ENCODE measurements at regions not wholly inside any gene's neighbourhood (a gene's known extent, or its start where the extent isn't known, plus 50 kb on each side); places are given as distances from the start of the nearest gene placed in this dataset.
"Not testable (repeated sequence)": the region's sequence is repeated elsewhere in the genome, so short reads cannot be mapped to it uniquely, and the experiment has no call there.

DNA sequence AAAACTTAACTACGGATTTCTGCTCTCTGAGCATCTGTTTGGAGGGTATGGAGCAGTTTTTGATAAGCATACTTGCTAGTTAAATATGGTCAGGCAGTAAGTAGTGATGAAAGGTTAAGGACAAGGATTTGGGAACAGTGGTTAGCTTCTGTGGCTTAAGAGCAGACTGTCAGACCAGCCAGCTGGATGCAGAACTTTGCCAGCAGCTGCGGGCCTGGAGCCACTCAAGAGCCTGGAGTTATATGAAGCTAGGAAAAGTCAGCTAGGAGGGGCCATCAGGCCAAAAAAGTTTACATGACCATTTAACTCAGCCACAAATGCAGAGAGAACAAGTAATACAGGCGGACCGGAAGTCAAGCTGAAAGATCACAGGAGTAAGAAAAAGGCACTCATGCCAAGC lies 1817.7 kb downstream of the LRRC4C start:
- no peak overlapping the region for H3K27ac Mint-ChIP-seq
- peaks cover 44% of the 10 kb centered on the region for H3K9me3 Mint-ChIP-seq
- H3K27me3 Mint-ChIP-seq (ENCODE audit: insufficient read depth) = no peaks in the 10 kb centered on the region
- no peaks in the 10 kb centered on the region for H3K36me3 Mint-ChIP-seq (ENCODE audit: low read depth)
- intact Hi-C loops (cut with micrococcal nuclease) = no loop called here
- H3K4me3 Mint-ChIP-seq = no peak overlapping the region
- no peaks in the 10 kb centered on the region for H3K4me1 Mint-ChIP-seq (ENCODE audit: low read depth)
- no peak for DNase-seq (ENCODE audit: low spot score)

DNA sequence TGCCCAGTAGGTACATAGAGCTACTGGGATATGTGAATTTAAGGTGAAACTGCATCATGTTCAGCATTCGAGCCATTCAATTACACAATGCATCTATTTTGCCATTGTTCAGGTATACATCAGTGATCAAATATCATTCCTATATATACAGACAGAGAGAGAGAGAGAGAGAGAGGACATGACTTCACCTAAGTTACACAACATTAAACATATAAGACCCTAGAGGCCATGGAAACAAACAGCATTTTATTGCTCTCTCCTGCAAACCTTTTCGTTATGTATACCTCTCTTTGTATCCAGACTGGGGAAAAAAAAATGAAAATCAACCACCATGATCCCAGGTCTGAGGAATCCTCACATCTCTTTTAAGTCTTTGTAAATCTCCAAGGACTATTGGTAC lies 1829.1 kb downstream of the LRRC4C start:
- DNase-seq (ENCODE audit: low spot score) = no peak
- H3K36me3 Mint-ChIP-seq (ENCODE audit: low read depth) = no peaks in the 10 kb centered on the region
- H3K27ac Mint-ChIP-seq = no peak overlapping the region
- H3K4me1 Mint-ChIP-seq (ENCODE audit: low read depth) = no peaks in the 10 kb centered on the region
- H3K4me3 Mint-ChIP-seq = no peak overlapping the region
- intact Hi-C loops (cut with micrococcal nuclease) = no loop called here
- H3K9me3 Mint-ChIP-seq = peaks cover 20% of the 10 kb centered on the region
- no peaks in the 10 kb centered on the region for H3K27me3 Mint-ChIP-seq (ENCODE audit: insufficient read depth)

DNA sequence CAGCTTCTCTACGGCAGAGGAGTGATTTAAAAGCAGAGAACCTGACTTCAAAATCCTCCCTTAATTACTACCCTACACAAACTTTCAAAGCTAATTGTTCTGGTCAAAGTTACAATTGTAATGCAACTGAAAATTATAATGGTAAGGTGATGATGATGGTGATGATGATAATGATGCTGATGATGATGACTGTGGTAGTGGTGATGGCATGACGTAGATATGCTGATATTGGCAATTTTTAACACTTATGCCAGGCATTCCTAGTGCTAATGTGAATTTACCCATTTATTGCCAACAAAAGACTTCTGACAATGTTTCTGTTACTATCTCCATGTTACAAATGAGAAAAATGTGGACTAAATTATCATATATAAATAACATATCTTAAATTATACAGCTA lies 1831.1 kb downstream of the LRRC4C start:
- Mint-ChIP-seq H3K4me1 (ENCODE audit: low read depth) (no peaks in the 10 kb centered on the region), H3K9me3 (peaks cover 10% of the 10 kb centered on the region), H3K36me3 (ENCODE audit: low read depth) (no peaks in the 10 kb centered on the region), H3K4me3 (no peak overlapping the region), H3K27ac (no peak overlapping the region), H3K27me3 (ENCODE audit: insufficient read depth) (no peaks in the 10 kb centered on the region)
- intact Hi-C loops (cut with micrococcal nuclease) = no loop called here
- DNase-seq (ENCODE audit: low spot score) = no peak

DNA sequence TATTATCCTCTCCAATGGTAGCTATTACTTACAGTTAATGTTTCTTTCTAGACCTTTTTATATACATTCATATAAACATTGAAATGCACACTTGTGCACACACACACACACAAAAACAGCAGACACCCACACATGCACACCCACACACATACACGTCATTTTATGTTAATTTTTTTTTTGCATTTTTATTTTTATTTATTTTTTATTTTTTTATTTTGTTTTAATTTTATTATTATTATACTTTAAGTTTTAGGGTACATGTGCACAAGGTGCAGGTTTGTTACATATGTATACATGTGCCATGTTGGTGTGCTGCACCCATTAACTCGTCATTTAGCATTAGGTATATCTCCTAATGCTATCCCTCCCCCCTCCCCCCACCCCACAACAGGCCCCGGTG lies 1839.1 kb downstream of the LRRC4C start:
- H3K27ac Mint-ChIP-seq; H3K4me3 Mint-ChIP-seq; H3K27me3 Mint-ChIP-seq (ENCODE audit: insufficient read depth); H3K9me3 Mint-ChIP-seq; H3K36me3 Mint-ChIP-seq (ENCODE audit: low read depth); DNase-seq (ENCODE audit: low spot score); H3K4me1 Mint-ChIP-seq (ENCODE audit: low read depth); intact Hi-C loops (cut with micrococcal nuclease): not testable (repeated sequence)

DNA sequence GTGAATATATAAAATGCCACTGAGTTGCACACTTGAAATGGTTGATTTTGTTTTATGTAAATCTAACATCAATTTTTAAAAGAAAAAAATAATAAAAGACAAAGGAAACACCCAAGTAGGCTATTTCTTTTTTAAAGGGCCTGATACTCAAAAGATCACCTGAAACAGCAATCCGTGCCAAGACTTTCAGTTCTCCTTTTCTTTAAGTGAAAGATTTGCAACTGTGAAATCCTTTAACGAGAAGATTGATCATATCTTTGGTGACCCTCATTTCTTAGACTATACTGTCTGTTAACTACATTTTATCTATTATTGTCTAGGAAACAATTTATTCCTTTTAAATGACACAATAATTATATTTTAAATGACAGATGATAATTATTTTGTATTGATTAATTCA lies 1841.5 kb downstream of the LRRC4C start:
- no peak overlapping the region for H3K4me3 Mint-ChIP-seq

DNA sequence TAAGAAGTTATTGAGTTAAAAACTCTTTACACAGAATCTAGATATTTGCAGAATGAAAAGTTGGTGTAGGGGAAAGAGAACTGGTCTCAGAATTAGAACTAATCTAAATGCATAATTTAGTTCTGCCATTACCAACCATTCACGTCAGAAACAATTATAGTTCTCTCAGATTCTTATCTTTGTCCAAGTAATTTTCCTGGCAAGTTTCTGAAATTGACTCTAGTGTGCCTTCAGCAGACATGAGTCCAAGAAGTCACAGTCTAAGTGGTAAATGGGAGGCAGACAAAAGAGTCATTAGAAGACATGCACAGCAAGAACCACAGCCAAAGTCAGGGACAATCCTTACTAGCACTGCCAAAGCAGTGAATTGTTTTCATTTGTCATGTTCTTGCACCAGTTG lies 1870.1 kb downstream of the LRRC4C start:
- peaks cover 6% of the 10 kb centered on the region for H3K9me3 Mint-ChIP-seq

More for the DNA sequence above, 1841.5 kb downstream of the LRRC4C start:
- DNase-seq (ENCODE audit: low spot score) = no peak
- Mint-ChIP-seq H3K4me1 (ENCODE audit: low read depth) (no peaks in the 10 kb centered on the region), H3K36me3 (ENCODE audit: low read depth) (no peaks in the 10 kb centered on the region), H3K27me3 (ENCODE audit: insufficient read depth) (no peaks in the 10 kb centered on the region), H3K27ac (no peak overlapping the region), H3K9me3 (peaks cover 8% of the 10 kb centered on the region)
- intact Hi-C loops (cut with micrococcal nuclease) = no loop called here

DNA sequence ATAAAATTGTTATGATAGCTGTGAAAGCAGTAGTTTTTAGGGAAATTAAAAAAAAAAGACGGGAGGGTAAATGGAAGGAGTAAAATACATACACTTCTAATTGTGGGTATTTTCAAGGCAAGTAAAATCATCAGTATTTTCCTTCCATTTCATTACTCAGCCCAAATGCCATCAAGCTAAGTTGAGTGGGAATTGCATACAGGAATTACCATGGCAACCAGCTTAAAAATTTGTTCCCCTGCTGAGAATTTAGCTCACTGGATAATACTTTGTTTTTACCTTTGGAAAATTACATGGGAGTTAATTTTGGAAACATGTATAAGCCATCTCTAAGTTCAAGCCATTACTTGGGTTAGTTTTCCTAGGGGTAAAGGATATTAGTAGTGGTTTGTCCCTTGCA lies 1873.4 kb downstream of the LRRC4C start:
- Mint-ChIP-seq H3K9me3 (peaks cover 14% of the 10 kb centered on the region), H3K27ac (no peak overlapping the region), H3K4me1 (ENCODE audit: low read depth) (no peaks in the 10 kb centered on the region), H3K4me3 (no peak overlapping the region), H3K36me3 (ENCODE audit: low read depth) (no peaks in the 10 kb centered on the region), H3K27me3 (ENCODE audit: insufficient read depth) (no peaks in the 10 kb centered on the region)
- intact Hi-C loops (cut with micrococcal nuclease) = no loop called here
- DNase-seq (ENCODE audit: low spot score) = no peak

More for the DNA sequence above, 1870.1 kb downstream of the LRRC4C start:
- no peaks in the 10 kb centered on the region for H3K27me3 Mint-ChIP-seq (ENCODE audit: insufficient read depth)
- no peak for DNase-seq (ENCODE audit: low spot score)
- intact Hi-C loops (cut with micrococcal nuclease) = no loop called here
- H3K27ac Mint-ChIP-seq = no peak overlapping the region
- no peak overlapping the region for H3K4me3 Mint-ChIP-seq
- H3K4me1 Mint-ChIP-seq (ENCODE audit: low read depth) = no peaks in the 10 kb centered on the region
- H3K36me3 Mint-ChIP-seq (ENCODE audit: low read depth) = no peaks in the 10 kb centered on the region

DNA sequence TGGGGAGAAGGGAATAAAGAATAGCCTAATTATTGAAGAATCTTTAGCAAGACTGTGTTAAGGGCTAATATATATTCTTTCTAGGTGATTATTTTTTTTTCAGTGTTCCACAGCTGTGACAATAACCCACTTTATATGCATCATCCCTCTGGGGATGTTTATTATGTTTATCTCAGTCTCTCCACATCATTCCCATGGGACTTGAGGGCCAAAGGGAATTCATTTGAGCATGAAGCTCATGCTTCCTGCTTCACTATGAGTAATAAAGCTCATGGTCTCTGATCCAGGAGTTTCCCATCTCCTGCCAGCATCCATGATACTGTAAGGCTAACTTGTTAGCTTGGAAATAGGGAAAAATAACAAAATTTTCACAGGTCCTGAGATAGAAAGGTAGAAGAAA lies 1888.4 kb downstream of the LRRC4C start:
- intact Hi-C loops (cut with micrococcal nuclease) = no loop called here
- no peaks in the 10 kb centered on the region for H3K27me3 Mint-ChIP-seq (ENCODE audit: insufficient read depth)
- H3K9me3 Mint-ChIP-seq = peaks cover 12% of the 10 kb centered on the region
- no peak for DNase-seq (ENCODE audit: low spot score)
- H3K4me3 Mint-ChIP-seq = no peak overlapping the region
- no peaks in the 10 kb centered on the region for H3K36me3 Mint-ChIP-seq (ENCODE audit: low read depth)
- no peak overlapping the region for H3K27ac Mint-ChIP-seq
- no peaks in the 10 kb centered on the region for H3K4me1 Mint-ChIP-seq (ENCODE audit: low read depth)

DNA sequence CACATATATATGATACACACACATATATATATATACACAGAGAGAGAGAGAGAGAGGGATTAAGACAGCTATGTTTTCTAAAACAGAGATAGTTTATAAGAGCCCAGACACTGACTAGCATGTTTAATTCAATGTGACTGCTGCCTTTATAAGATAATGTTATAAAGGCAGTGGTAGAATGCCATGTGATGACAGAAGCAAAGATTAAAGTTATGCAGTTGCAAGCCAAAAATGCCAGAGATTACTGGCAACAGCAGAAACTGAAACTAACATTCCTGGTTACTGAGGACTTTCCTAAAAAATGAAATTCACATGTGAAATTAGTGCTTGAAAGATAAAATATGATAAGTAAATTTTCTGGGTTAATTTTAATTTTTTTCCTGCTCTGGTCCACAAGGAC lies 1888.9 kb downstream of the LRRC4C start:
- no peak for DNase-seq (ENCODE audit: low spot score)
- intact Hi-C loops (cut with micrococcal nuclease) = no loop called here
- H3K4me3 Mint-ChIP-seq = no peak overlapping the region
- H3K9me3 Mint-ChIP-seq = peaks cover 12% of the 10 kb centered on the region
- no peaks in the 10 kb centered on the region for H3K27me3 Mint-ChIP-seq (ENCODE audit: insufficient read depth)
- H3K36me3 Mint-ChIP-seq (ENCODE audit: low read depth) = no peaks in the 10 kb centered on the region
- H3K27ac Mint-ChIP-seq = no peak overlapping the region
- H3K4me1 Mint-ChIP-seq (ENCODE audit: low read depth) = no peaks in the 10 kb centered on the region

DNA sequence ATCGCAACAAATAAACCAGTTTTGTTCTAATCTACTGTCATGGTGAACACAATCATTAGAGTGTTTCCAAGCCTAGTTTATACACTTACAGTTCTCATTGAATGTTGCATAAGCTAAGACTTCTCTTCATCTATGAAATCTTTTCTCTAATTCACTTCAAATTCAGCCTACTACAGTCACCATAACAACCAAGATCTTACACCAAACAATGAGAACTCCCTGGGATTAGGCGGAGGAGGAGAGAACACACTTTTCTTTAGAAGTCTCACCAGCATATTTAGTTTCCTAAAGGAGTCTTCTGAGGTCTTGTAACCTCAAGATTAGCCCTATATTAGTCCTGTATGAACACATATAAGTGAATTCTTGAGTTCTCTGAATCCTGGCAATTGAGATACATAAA lies 1889.7 kb downstream of the LRRC4C start:
- H3K36me3 Mint-ChIP-seq (ENCODE audit: low read depth) = no peaks in the 10 kb centered on the region
- intact Hi-C loops (cut with micrococcal nuclease) = no loop called here
- no peaks in the 10 kb centered on the region for H3K27me3 Mint-ChIP-seq (ENCODE audit: insufficient read depth)
- no peak overlapping the region for H3K27ac Mint-ChIP-seq
- peaks cover 20% of the 10 kb centered on the region for H3K9me3 Mint-ChIP-seq
- no peak for DNase-seq (ENCODE audit: low spot score)
- no peaks in the 10 kb centered on the region for H3K4me1 Mint-ChIP-seq (ENCODE audit: low read depth)
- no peak overlapping the region for H3K4me3 Mint-ChIP-seq

DNA sequence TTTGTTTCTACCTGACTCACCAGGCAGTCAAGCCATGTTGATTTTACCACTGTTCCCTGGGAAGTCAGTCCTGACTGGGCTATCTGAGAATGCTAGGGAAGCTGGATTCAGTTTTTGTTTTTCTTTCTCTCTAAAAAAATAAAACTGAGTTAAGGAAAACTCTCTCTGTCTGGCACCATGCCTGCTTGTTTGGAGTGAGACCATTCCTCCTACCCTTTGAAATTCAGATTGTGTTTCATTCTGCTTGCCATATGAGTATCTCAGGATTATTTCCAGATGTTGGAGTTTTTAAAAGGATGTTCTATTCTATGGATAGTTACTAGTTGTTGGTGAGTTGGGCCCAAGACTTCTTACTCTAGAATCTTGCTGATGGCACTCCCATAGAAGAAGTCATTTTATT lies 1917.0 kb downstream of the LRRC4C start:
- Mint-ChIP-seq H3K9me3 (peaks cover 35% of the 10 kb centered on the region), H3K4me3 (no peak overlapping the region), H3K4me1 (ENCODE audit: low read depth) (no peaks in the 10 kb centered on the region), H3K27ac (no peak overlapping the region), H3K27me3 (ENCODE audit: insufficient read depth) (no peaks in the 10 kb centered on the region), H3K36me3 (ENCODE audit: low read depth) (no peaks in the 10 kb centered on the region)
- intact Hi-C loops (cut with micrococcal nuclease) = no loop called here
- no peak for DNase-seq (ENCODE audit: low spot score)

DNA sequence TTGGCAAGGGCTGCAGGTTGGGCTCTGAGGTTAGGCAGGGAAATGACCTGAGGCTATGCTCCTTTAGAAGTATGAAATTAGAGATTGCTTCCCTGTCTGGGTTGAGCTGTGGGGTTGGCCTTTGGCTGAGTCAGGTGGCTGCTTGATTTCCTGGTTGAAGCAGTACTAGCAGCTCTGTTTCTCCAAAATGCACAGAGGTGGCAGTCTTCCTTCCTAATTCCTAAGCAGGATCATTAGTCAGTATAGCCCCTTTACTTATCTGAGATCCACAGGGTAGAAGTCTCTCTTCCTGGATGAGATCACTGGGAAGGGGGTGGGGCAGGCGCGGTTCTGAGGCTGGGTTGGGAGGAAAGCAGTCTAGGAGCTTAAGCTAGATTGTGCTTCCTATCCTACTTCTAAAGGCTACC lies 1917.5 kb downstream of the LRRC4C start:
- H3K27ac Mint-ChIP-seq = no peak overlapping the region
- no peak overlapping the region for H3K4me3 Mint-ChIP-seq
- no peaks in the 10 kb centered on the region for H3K4me1 Mint-ChIP-seq (ENCODE audit: low read depth)
- intact Hi-C loops (cut with micrococcal nuclease) = no loop called here
- no peaks in the 10 kb centered on the region for H3K27me3 Mint-ChIP-seq (ENCODE audit: insufficient read depth)
- no peaks in the 10 kb centered on the region for H3K36me3 Mint-ChIP-seq (ENCODE audit: low read depth)
- no peak for DNase-seq (ENCODE audit: low spot score)
- H3K9me3 Mint-ChIP-seq = peaks cover 32% of the 10 kb centered on the region

DNA sequence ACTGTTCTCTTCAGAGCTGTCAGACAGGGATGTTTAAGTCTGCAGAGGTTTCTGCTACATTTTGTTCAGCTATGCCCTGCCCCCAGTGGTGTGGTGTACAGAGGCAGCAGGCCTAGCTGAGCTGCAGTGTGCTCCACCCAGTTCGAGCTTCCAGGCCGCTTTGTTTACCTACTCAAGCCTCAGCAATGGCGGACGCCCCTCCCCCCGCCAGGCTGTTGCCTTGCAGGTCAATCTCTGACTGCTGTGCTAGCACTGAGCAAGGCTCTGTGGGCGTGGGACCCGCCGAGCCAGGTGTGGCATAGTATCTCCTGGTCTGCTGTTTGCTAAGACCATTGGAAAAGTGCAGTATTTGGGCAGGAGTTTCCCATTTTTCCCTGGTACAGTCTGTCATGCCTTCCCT lies 1923.1 kb downstream of the LRRC4C start:
- not testable (repeated sequence) for H3K36me3 Mint-ChIP-seq (ENCODE audit: low read depth)
- peaks cover 30% of the 10 kb centered on the region for H3K9me3 Mint-ChIP-seq

More for the DNA sequence above, 1923.1 kb downstream of the LRRC4C start:
- H3K27ac Mint-ChIP-seq; intact Hi-C loops (cut with micrococcal nuclease); H3K4me1 Mint-ChIP-seq (ENCODE audit: low read depth); H3K27me3 Mint-ChIP-seq (ENCODE audit: insufficient read depth); H3K4me3 Mint-ChIP-seq; DNase-seq (ENCODE audit: low spot score): not testable (repeated sequence)

All from activated T-helper 1 cell treated with anti-CD3 and anti-CD28 coated beads, Interleukin-12 subunit alpha, Interleukin-12 subunit beta, Interleukin-2, Interleukin-4 antibody, amounts not matched to agents 30 ng/mL and 10 ng/mL and 1 ng/mL, durations not matched to agents 14 hours and 24 hours and 36 hours (primary cell).